ENCODE measurements at regions not wholly inside any gene's neighbourhood (a gene's known extent, or its start where the extent isn't known, plus 50 kb on each side); places are given as distances from the start of the nearest gene placed in this dataset.

DNA sequence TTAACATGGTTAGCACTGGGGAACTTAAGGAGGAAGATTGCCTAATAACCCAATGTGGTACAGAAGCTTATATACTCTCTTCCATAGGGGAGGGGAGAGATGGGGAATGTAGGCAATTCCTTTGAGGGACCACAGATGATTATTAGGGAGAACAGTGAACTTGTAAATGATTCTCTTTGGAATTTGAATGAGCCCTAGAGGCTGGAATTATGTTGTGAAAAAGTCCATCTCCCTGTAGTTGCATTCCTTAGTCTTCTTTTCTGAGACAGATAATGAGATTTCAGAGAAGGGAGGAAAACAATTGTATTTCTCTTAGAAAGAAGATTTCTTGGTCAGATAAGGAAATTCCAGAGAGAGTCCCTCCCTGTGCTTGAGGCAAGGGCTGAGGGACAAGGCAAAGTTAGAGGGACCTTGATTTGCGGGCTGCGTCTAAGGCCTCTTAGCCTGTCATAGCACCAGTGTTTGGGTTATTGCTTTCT, 89.0 kb upstream of the HMCN1 start:
- DNase-seq (ENCODE audit: low spot score): no peak

- DNase-seq (ENCODE audit: low spot score): no peak
These were observed 89.7 kb upstream of the HMCN1 start for GRCh38 chr1:185644531-185644930.

DNA sequence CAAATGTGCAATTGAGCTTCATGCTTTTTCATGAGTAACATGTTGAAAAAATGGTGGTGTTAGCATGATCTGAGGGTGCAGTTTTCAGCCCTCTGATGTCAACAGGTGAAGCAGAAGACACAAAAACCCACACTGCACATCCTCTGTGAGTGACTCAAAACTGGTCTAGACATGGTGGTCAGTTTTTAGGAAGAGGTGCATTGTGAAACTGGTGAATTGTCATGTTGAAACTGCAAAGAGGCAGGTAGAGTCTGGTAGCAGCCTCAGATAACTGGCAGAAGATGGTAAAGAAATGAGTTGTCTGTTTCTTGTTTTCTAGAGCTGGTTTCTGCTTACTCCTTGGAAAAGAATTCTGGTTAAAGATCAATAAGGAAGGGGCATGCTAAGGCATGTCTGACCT, 97.3 kb upstream of the HMCN1 start:
- no peak for DNase-seq (ENCODE audit: low spot score)

GRCh38 chr1:185634704-185635103, 99.5 kb upstream of the HMCN1 start:
- DNase-seq (ENCODE audit: low spot score): no peak

GRCh38 chr1:185632659-185633423, 101.3 kb upstream of the HMCN1 start:
- no peak for DNase-seq (ENCODE audit: low spot score)

DNA sequence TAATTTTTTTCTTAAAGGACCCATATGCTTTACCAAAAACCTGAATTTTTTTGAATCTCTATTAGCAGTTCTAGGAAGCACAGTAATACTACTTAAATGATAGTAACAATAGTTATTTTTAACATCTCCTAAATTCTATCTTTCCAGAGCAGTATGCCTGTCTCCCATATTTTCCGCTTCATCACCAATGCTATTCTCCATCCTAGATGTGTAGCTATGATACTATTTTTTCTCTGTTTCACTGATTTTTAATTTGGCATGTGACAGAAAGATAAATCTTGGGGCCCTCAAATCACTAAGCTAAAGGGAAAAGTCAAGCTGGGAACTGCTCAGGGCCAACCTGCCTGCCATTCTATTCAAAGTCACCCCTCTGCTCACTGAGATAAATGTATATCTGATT, 102.3 kb upstream of the HMCN1 start:
- no peak for DNase-seq (ENCODE audit: low spot score)

GRCh38 chr1:185627761-185628501, 106.3 kb upstream of the HMCN1 start:
- no peak for DNase-seq (ENCODE audit: low spot score)

- no peak for DNase-seq (ENCODE audit: low spot score)
These were observed 107.0 kb upstream of the HMCN1 start for GRCh38 chr1:185627171-185627570.

GRCh38 chr1:185626344-185626743, 107.8 kb upstream of the HMCN1 start:
- no peak for DNase-seq (ENCODE audit: low spot score)

DNA sequence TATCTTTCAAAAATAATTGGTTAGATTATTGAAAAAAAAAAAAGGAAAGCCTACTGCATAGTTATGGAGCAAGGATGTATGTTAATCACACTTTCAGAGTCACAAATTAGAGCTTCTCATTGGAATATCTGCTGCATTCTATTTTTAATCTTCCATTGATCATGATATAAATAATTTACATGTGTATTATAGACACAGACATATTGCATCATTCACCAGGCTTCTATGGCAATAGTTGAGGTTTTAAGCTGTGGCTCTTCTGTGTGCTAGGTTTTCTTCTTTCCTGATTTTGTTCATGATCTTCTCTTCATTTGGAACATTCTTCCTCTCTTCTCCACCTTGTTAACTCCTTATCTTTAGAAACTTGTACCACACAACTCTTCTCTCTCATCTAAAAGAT, 123.2 kb upstream of the HMCN1 start:
- DNase-seq (ENCODE audit: low spot score): no peak

DNA sequence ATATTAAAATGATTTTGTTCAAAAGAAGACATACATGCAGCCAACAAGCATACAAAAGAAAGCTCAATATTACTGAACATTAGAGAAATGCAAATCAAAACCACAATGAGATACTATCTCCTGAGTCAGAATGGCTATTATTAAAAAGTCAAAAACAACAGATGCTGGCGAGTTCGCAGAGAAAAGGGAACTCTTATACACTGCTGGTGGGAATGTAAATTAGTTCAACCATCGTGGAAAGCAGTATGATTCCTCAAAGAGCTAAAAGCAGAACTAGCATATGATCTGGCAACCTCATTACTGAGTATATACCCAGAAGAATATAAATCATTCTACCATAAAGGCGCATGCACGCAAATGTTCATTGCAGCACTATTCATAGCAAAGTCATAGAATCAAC, 126.0 kb upstream of the HMCN1 start:
- no peak for DNase-seq (ENCODE audit: low spot score)

DNA sequence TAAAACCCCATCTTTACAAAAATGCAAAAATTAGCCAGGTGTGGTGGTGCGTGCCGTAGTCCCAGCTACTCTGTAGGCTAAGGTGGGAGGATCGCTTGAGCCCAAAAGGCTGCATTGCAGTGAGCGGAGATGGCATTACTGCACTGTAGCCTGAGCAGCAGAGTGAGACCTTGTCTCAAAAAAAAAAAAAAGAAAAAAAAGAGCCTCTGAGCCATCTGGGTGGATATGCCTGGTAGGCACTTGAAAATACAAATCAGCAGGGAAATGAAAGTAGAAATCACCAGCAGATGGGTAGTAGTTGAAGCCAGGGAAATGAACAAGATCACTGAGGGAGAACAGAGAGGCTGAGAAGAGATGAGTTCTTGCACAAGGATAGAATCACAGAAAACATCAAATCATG, 131.0 kb upstream of the HMCN1 start:
- DNase-seq (ENCODE audit: low spot score): no peak

- DNase-seq (ENCODE audit: low spot score): no peak
These were observed 133.0 kb upstream of the HMCN1 start for GRCh38 chr1:185601189-185601588.

- DNase-seq (ENCODE audit: low spot score): no peak
These were observed 133.6 kb upstream of the HMCN1 start for GRCh38 chr1:185600641-185601040.

- DNase-seq (ENCODE audit: low spot score): no peak
These were observed 135.9 kb upstream of the HMCN1 start for GRCh38 chr1:185598332-185598731.

- DNase-seq (ENCODE audit: low spot score): peak; percentile 81
These were observed 138.1 kb upstream of the HMCN1 start for GRCh38 chr1:185595835-185596667.

GRCh38 chr1:185594786-185595410, 139.3 kb upstream of the HMCN1 start:
- no peak for DNase-seq (ENCODE audit: low spot score)

DNA sequence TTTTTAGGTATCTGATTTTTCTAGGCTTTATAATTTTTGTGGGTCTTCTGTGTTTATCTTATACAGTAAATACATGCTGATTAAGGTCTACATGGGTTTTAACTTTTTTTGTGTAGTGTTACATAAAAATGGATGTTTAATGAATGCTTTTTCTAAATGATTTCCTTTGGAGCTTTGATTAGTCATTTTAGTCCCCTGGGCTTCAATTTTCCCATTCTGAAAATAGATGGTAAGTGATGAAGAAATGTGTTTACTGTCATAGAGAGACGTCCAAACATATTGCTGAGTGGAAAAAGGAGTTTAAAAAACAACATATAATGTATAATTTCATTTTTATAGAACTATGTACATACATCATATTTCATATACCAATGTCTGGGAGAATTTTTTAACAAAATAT, 140.9 kb upstream of the HMCN1 start:
- no peak for DNase-seq (ENCODE audit: low spot score)

- DNase-seq (ENCODE audit: low spot score): no peak
These were observed 148.4 kb upstream of the HMCN1 start for GRCh38 chr1:185585770-185586169.

- DNase-seq (ENCODE audit: low spot score): no peak
These were observed 152.0 kb upstream of the HMCN1 start for GRCh38 chr1:185581961-185582725.

DNA sequence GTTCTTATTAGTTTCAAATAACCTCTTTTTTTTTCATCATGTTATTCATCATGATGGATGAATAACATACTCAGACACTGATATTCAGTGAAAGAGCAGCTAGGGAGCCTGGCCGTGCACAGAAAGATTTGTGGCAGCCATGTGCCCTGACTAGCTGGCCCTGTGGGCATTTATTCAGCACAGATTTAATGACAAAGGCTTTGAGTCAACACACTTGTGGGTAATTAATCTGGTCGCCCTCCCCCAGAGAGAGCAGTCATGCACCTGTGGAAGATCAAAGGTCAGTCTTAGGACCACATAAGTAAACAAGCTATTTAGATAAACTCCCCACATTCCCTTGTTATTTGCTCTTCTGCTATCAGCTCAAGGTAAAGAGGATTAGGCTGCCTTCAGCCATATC, 153.2 kb upstream of the HMCN1 start:
- no peak for DNase-seq (ENCODE audit: low spot score)

All from iPS-NIHi11 (cell line).